T-helper 17 cell (primary cell): ENCODE measurements at regions not wholly inside any gene's neighbourhood (a gene's known extent, or its start where the extent isn't known, plus 50 kb on each side); places are given as distances from the start of the nearest gene placed in this dataset.
"Not testable (repeated sequence)": the region's sequence is repeated elsewhere in the genome, so short reads cannot be mapped to it uniquely, and the experiment has no call there.

Experiments used
- ATAC-seq: fragments of 150-1000 bp; cut with Tn5 transposase; 2 replicates; pipeline ENCODE4 v1.10.0; 2021; ENCODE audit warnings: mild to moderate bottlenecking, moderate library complexity
- DNase-seq, 3 donors: peaks; one replicate each; pipeline versions ENCODE4 v3.0.0 to v3.0.0-alpha.2; 2020 to 2021
- H3K9me3 ChIP-seq: one replicate; pipeline ENCODE4 v1.7.0; 2013; ENCODE audit warnings: low read length, mild to moderate bottlenecking; ENCODE audit not compliant: control insufficient read depth, poor library complexity, severe bottlenecking
- H3K27ac Mint-ChIP-seq: one replicate; pipeline ENCODE4 v1.8.0; 2022; ENCODE audit warnings: mild to moderate bottlenecking, moderate library complexity, mixed read lengths
- H3K27me3 Mint-ChIP-seq: one replicate; pipeline ENCODE4 v1.8.0; 2022; ENCODE audit warnings: mixed read lengths
- H3K36me3 Mint-ChIP-seq: one replicate; pipeline ENCODE4 v1.8.0; 2022; ENCODE audit warnings: low read depth, mixed read lengths
- H3K4me1 Mint-ChIP-seq: one replicate; pipeline ENCODE4 v1.8.0; 2022; ENCODE audit warnings: mild to moderate bottlenecking, mixed read lengths
- H3K4me3 Mint-ChIP-seq: one replicate; pipeline ENCODE4 v1.8.0; 2022; ENCODE audit warnings: mild to moderate bottlenecking, moderate library complexity, mixed read lengths

DNA sequence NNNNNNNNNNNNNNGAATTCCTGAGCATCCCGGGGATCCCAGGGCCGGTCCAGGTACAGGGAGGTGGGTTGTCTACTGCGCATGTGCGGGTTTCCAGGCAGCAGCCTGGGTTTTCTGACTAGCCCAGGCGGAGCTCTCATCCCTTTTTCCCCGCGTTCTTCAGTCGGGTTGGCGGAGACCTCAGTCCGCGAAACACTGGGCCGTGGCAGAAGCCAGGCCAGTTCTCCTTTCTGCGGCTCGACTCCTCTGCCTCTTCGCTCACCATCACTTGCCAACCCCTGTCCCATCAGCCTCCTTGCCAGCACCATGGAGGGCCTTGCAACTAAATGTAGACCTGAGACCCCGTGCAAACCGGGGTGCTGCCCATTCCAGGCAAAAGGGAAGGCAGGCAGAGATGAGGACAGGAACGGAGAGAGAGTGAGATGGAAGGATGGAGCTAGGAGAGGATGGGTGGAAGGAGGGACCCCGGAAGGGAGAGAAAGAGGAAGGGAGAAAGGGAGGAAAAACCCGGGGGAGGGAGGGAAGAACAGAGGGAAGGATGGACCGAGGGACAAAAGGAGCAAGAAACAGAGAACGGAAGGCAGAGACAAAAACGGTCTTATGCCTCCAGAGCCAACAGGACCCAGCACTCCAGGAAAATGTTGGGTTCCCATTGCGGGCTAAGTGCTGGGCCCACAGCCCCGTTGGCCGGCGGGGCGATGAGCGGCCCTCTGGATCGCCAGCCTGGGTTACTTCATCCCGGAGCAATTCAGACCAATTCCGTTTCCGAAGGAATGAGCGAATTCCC is 445.4 kb upstream of the DEFB115 start:
- no peak for ATAC-seq

DNA sequence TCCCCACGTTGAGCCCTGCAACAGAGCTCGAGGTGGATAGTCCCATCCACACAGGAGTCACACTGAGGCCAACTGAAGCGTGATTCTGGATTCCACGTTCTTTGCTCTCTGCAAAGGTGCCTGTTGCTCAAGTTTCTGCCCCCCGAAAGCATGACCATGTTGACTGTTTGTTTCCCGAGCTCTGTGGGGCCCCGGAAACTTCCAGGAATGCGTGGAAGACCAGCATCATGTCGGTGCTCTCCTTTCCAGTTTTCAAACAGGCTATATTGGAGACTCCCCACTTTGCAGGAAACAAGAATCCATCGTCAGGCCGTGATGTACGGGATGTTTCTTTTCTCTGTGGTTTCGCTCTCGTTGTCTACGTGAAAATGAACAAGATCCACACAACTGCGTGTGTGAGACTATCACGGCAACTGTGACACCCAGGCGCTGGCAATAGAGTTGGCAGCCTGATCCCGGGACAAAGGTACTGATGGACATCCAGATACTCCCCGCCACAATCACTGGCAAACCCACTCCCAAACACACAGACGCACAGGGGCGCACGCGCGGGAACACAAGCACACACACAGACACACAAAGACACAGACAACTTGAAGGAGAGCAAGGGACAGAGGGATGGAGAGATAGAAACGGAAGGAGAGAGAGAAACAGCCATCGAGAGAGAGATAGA is 444.6 kb upstream of the DEFB115 start:
- H3K27ac Mint-ChIP-seq = no peak overlapping the region
- DNase-seq = no peak
- H3K36me3 Mint-ChIP-seq = no peaks in the 10 kb centered on the region
- H3K4me1 Mint-ChIP-seq = no peaks in the 10 kb centered on the region
- no peaks in the 10 kb centered on the region for H3K27me3 Mint-ChIP-seq
- no peak overlapping the region for H3K4me3 Mint-ChIP-seq
- no peak for ATAC-seq
- no peaks in the 10 kb centered on the region for H3K9me3 ChIP-seq

More for the DNA sequence above, 445.4 kb upstream of the DEFB115 start:
- no peaks in the 10 kb centered on the region for H3K27me3 Mint-ChIP-seq
- no peaks in the 10 kb centered on the region for H3K4me1 Mint-ChIP-seq
- H3K27ac Mint-ChIP-seq = no peak overlapping the region
- no peak overlapping the region for H3K4me3 Mint-ChIP-seq
- no peak for DNase-seq
- H3K36me3 Mint-ChIP-seq = no peaks in the 10 kb centered on the region
- no peaks in the 10 kb centered on the region for H3K9me3 ChIP-seq

DNA sequence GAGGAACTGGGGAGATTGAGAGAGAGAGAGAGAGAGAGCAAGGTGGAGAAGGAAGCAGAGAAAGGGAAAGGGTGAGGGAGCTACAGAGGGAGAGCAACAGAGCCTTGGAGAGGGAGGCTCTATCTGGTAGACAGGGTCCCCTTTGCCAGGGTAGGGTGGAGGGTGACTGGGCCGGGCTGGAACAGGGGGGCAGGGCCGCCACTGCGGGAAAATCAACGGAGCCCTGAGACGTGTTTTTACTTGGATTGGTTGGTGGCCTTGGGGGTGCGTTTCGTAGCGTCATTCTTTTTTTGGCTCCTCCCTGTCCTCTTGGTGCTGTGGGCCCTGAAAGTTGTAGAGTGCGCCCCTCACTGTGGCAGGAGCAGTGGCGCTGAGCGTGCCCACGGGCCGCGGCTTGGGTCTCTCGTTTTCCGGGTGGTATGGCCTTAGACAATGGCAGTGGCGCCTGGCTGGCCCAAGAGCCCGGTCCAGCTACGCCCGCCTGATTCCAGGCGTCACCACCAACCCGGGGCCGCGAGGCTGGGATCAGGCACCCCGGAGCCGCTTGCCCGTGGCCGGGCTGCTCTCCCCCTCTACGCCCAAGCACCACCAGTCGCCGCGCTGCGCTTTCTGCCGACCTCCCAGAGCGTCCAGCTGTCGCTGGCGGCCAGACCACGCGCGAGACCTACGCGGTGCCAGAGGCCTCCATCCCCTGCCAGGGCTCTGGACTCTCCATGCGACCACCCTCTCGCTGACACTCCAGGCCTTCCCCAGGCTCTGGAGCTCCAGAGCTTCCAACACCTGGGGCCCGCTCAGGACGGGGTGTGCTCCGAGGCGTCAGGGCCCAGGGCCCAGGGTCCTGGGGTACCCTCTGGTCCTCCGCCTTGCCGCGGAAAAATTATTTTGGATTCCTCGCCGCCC is 443.8 kb upstream of the DEFB115 start:
- not testable (repeated sequence) for ATAC-seq, H3K36me3 Mint-ChIP-seq, H3K27ac Mint-ChIP-seq, H3K4me3 Mint-ChIP-seq, H3K4me1 Mint-ChIP-seq, H3K27me3 Mint-ChIP-seq, H3K9me3 ChIP-seq
- peak in 1 of 3 donors; percentile 25 for DNase-seq

GRCh38 chr20:30814312-30814639 is 443.2 kb upstream of the DEFB115 start:
- not testable (repeated sequence) for H3K27ac Mint-ChIP-seq, H3K27me3 Mint-ChIP-seq, H3K36me3 Mint-ChIP-seq, H3K4me1 Mint-ChIP-seq, H3K4me3 Mint-ChIP-seq, DNase-seq, H3K9me3 ChIP-seq, ATAC-seq

DNA sequence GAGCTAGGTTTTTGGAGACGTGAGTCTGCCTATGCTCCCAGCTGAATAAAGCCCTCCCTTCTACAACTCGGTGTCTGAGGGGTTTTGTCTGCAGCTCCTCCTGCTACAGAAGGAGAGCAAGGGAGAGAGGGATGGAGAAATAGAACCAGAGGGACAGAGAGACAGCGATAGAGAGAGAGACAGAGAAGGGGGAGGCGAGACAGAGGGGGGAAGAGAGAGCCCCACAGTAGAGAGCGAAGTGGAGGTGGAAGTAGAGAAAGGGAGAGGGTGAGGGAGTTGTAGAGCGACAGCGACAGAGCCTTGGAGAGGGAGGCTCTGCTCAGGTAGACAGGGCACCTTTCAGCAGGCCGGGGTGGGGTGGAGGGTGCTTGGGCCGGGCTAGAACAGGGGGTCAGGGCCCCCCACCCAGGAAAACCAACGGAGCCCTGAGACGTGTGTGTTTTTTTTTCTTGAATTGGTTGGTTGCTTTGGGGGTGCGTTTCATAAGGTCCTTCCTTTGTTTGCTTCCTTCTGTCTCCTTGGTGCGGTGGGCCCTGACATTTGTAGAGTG is 442.4 kb upstream of the DEFB115 start:
- H3K27ac Mint-ChIP-seq, H3K9me3 ChIP-seq, H3K36me3 Mint-ChIP-seq, H3K4me1 Mint-ChIP-seq, H3K4me3 Mint-ChIP-seq, H3K27me3 Mint-ChIP-seq, ATAC-seq: not testable (repeated sequence)
- peak in 1 of 3 donors; percentile 23 for DNase-seq

GRCh38 chr20:30815577-30816181 is 441.8 kb upstream of the DEFB115 start:
- H3K4me3 Mint-ChIP-seq = no peak overlapping the region
- ATAC-seq (peak; percentile 12), DNase-seq (no peak)
- no peaks in the 10 kb centered on the region for H3K9me3 ChIP-seq
- no peaks in the 10 kb centered on the region for H3K4me1 Mint-ChIP-seq
- H3K27me3 Mint-ChIP-seq = no peaks in the 10 kb centered on the region
- H3K27ac Mint-ChIP-seq = no peak overlapping the region
- H3K36me3 Mint-ChIP-seq = no peaks in the 10 kb centered on the region

DNA sequence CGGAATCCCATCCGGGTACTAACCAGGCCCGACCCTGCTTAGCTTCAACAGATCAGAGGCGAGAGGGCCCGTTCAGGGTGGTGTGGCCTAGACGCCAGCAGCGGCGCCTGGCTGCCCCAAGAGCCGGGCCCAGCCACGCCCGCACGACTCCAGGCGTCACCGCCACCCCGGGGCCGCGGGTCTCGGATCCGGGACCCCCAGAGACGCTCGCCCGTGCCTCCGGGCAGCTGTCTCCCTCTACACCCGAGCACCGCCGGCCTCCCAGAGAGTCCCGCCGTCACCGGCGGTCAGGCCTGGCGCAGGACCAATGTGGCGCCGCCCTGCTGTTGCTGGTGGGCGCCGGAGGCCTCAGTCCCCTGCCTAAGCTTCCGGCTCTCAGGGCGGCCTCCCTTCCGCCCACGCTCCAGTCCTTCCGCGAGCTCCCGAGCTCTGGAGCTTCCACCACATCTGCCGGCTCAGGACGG is 441.2 kb upstream of the DEFB115 start:
- peak; percentile 28 for ATAC-seq

GRCh38 chr20:30821615-30822014 is 435.8 kb upstream of the DEFB115 start:
- ATAC-seq, H3K4me3 Mint-ChIP-seq: not testable (repeated sequence)

More for the DNA sequence above, 441.2 kb upstream of the DEFB115 start:
- no peaks in the 10 kb centered on the region for H3K36me3 Mint-ChIP-seq
- no peaks in the 10 kb centered on the region for H3K27me3 Mint-ChIP-seq
- no peak overlapping the region for H3K4me3 Mint-ChIP-seq
- H3K4me1 Mint-ChIP-seq = no peaks in the 10 kb centered on the region
- H3K27ac Mint-ChIP-seq = no peak overlapping the region
- no peaks in the 10 kb centered on the region for H3K9me3 ChIP-seq
- DNase-seq = peak in 1 of 3 donors; percentile 24

GRCh38 chr20:30824666-30825065 is 432.8 kb upstream of the DEFB115 start:
- H3K4me1 Mint-ChIP-seq, H3K36me3 Mint-ChIP-seq, H3K9me3 ChIP-seq, H3K27me3 Mint-ChIP-seq, ATAC-seq, DNase-seq, H3K27ac Mint-ChIP-seq, H3K4me3 Mint-ChIP-seq: not testable (repeated sequence)

More at GRCh38 chr20:30821615-30822014, 435.8 kb upstream of the DEFB115 start:
- not testable (repeated sequence) for H3K27ac Mint-ChIP-seq, H3K4me1 Mint-ChIP-seq, H3K27me3 Mint-ChIP-seq, DNase-seq, H3K36me3 Mint-ChIP-seq, H3K9me3 ChIP-seq

GRCh38 chr20:30845923-30846322 is 411.5 kb upstream of the DEFB115 start:
- not testable (repeated sequence) for ATAC-seq, H3K4me3 Mint-ChIP-seq, H3K27ac Mint-ChIP-seq, H3K36me3 Mint-ChIP-seq, H3K27me3 Mint-ChIP-seq, H3K4me1 Mint-ChIP-seq, DNase-seq, H3K9me3 ChIP-seq

DNA sequence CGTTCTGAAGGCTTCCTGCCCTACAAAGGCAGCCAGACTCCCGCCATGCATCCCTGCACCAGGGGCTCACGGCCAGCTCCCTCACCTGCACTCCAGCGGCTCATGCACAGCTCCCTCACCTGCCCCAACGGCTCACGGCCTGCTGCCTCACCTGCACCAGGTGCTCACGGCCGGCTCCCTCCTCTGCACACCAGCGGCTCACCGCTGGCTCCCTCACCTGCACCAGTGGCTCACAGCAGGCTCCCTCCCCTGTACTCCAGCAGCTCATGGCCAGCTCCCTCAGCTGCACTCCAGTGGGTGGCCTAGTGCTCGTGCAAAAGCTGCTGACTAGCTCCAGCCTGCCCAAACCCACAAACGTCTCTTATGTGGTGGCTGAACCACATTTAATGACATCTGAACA is 389.2 kb upstream of the DEFB115 start:
- not testable (repeated sequence) for H3K4me3 Mint-ChIP-seq, H3K4me1 Mint-ChIP-seq, H3K27ac Mint-ChIP-seq, DNase-seq, ATAC-seq, H3K36me3 Mint-ChIP-seq, H3K9me3 ChIP-seq, H3K27me3 Mint-ChIP-seq

GRCh38 chr20:30871127-30871526 is 386.3 kb upstream of the DEFB115 start:
- H3K4me3 Mint-ChIP-seq, ATAC-seq, H3K36me3 Mint-ChIP-seq, DNase-seq, H3K27me3 Mint-ChIP-seq, H3K27ac Mint-ChIP-seq, H3K9me3 ChIP-seq, H3K4me1 Mint-ChIP-seq: not testable (repeated sequence)
